GM19239 (cell line): ENCODE measurements at regions not wholly inside any gene's neighbourhood (a gene's known extent, or its start where the extent isn't known, plus 50 kb on each side); places are given as distances from the start of the nearest gene placed in this dataset.

ENCODE experiments used
- DNase-seq: peaks from one replicate; pipeline ENCODE4 v3.0.0; 2011; ENCODE audit warnings: low spot score; ENCODE audit not compliant: insufficient read length
- FAIRE-seq: peaks from 2 replicates; lab custom pipeline; 2011; peaks lifted over from hg19 to GRCh38; lab: Jason Lieb, UNC

DNA sequence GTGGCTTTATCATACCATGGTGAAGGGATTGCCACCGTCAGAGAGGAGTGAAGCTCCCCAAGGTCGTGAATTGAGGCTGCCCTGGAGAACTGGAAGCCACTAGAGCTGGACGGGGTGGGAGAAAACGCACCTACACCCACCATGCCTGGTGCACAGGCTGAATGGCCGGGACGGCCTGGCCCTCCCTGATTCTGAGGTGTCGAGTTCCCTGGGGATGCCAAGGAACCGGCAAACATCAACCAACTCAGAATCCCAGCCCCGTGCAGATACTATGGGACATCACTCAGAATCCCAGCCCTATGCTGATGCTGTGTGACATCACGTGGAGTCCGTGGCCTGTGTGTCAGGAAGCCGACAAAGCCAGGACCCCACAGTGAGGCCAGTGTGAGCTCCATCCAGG lies 650.0 kb downstream of the BRD1 start:
- DNase-seq: no peak
- no peak for FAIRE-seq

DNA sequence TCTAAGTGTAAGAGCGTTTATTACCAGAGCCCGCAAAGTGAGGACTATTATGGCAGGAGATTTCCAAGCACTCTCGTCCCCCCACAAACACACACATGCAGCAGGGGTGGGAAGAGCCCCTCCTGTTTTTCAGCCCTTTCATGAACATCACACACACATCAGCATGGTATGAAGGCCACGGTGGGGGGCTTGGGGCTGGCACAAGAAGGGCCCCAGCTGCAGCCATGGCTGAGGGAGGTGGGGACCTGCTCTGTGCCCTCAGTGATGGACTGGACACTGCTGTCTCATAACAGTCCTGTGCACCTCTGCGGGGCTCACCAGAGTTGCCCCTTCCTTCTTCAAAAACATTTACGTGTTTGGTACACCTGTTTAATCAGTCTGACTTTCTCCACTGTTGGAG lies 650.7 kb downstream of the BRD1 start:
- no peak for FAIRE-seq
- no peak for DNase-seq

DNA sequence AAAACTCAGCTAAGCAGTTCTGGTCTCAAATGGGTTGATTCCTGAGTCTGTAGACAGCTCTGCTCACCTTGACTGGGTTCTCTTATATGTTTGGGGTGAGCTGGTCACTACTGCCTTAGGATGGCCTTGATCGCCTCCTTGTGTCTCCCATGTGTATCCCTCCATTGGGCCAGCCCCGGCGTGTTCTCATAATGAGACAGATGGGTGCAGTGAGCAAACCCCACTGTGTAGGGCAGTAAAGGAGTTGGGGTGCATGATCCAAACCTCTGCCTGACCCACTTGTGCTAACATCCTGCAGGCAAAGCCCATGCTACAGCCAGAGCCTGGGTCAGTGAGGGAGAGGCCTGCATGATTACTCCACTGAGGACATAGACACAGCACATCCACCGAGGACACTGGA lies 657.6 kb downstream of the BRD1 start:
- FAIRE-seq (no peak), DNase-seq (no peak)

DNA sequence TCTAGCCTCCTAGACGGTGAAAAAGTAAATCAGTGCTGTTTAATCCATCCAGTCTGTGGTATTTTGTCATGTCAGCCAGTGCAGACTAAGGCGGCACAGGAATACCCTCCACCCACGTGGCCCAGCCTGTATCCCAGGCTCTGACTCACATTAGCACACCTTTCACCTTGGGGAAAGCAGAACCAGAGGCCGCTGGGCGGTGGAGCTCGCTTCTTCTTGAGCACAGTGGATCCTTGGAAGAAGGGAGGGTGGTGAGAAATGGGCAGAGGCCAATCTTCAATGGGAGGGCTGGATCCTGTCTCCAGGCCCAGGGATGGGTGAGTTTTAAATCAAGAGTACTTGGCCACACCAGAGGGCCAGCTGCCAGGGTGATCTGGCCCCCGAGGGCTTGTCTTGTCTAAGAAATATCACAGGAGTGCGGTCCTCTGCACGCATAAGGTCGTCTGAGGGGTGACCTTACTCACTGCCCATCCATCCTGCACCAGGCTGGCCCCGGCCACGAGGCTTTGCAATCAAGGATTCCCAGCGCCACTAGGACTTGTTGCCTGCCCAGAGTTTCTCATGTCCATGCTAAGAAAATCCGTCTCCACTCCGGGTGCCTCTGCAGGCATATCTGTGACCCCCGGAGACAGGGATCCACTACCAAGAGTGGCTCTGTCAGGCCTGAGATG lies 658.5 kb downstream of the BRD1 start:
- no peak for FAIRE-seq
- no peak for DNase-seq

DNA sequence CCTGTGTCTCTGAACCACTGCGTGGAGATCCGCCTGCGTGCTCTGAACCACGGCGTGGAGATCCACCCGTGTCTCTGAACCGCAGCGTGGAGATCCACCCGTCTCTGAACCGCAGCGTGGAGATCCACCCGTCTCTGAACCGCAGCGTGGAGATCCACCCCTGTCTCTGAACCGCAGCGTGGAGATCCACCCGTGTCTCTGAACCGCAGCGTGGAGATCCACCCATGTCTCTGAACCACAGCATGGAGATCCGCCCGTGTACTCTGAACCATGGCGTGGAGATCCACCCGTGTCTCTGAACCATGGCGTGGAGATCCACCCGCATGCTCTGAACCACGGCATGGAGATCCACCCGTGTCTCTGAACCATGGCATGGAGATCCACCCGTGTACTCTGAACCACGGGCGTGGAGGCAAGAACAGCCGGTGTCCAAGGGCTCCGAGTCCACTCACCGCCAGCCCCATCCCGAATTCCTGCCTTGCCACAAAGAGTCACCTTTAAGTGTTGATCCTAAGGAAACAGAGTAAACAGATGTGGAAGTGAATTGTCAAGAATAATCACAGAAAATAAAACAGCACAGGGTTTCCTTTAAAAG lies 659.4 kb downstream of the BRD1 start:
- FAIRE-seq (no peak), DNase-seq (no peak)

DNA sequence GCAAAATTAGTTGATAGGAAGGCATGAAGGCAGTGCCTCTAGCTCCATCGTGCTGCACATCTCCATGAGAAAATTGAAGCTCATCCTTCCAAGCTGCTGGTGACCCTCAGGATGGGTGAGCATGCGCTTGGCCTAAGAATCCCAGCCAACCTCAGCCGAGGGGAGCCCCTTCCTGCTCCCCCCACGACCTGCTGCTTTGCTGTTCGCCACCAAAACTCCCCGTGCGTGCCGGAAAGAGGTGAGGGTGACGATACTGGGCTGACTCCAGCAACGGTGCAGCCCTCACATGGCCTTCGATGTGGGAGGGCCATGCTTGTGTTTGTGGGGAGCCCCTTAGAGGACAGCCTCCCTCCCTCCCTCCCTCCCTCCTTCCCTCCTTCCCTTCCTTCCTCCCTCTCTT lies 660.9 kb downstream of the BRD1 start:
- FAIRE-seq (no peak), DNase-seq (no peak)

DNA sequence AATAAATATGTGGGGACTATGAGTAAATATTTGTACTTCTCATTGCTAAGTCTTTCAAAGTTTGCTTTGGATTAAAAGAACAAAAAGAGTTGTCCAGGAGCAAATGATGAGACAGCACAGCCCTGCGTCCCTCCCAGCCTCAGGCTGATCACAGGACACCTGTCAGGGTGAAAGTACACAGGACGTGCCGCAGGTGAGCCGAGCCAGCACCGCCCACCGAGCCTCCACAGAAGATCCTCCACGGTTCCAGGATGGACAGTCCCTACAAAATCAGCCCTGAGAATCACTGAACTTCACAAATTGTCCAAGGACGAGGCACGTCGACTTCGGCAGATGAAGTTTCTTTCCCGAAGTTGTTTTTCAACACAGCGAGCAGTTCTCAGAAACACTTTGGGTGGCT lies 661.5 kb downstream of the BRD1 start:
- FAIRE-seq: no peak
- DNase-seq: no peak

DNA sequence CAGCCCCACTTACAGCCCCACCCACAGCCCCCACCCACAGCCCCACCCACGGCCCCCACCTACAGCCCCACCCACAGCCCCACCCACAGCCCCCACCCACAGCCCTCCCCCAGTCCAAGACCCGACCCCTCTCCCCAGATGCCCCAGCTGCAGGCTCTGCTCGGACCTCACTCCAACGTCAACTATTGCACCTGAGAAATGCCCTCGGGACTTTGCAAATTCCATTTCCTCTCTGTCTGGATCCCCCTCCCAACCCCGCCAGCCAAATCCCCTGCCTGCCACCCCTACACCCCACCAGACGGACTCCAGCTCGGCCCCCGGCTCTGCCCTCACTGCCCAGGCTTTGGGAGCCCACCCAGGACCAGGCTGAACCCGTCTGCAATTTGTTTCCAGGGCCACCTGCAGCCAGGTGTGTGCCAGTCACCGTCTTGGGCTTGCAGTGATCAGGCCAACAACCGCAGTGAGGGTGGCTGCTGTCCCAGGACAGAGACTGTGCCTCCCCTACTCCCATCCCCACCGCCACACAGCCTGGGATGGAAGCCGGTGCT lies 662.8 kb downstream of the BRD1 start:
- FAIRE-seq: no peak
- no peak for DNase-seq

DNA sequence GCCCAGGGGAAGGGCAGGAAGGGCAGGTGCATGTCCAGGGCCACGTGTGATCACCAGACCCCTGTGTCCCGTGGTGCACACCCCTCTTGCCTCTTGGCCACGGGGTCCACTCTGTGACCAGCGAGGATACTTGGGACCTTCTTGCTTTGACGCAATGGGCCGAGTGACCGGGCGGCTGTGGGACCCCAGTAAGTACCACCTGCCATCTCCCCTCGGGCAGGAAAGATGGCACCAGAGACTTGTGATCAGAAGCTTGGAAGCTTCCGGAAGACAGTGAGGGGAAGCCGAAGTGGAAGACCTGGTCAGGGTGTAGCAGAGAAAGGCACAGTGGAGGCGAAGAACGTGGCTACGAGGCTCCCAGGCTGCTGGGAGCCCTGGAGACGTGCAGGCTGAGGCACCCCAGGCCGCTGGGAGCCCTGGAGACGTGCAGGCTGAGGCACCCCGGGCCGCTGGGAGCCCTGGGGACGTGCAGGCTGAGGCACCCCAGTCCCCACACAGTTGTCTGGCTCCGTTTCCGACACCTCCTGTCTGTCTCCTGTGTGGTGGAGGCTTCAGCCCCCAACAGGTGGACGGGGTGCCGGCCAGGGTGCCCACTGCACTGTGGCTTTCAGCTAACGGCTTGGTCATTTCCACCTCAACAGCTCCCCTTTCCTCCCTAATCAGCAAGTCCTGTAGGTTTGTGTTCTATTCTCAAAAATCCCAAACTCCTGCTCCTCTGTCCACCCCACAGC lies 663.5 kb downstream of the BRD1 start:
- no peak for FAIRE-seq
- DNase-seq: no peak

DNA sequence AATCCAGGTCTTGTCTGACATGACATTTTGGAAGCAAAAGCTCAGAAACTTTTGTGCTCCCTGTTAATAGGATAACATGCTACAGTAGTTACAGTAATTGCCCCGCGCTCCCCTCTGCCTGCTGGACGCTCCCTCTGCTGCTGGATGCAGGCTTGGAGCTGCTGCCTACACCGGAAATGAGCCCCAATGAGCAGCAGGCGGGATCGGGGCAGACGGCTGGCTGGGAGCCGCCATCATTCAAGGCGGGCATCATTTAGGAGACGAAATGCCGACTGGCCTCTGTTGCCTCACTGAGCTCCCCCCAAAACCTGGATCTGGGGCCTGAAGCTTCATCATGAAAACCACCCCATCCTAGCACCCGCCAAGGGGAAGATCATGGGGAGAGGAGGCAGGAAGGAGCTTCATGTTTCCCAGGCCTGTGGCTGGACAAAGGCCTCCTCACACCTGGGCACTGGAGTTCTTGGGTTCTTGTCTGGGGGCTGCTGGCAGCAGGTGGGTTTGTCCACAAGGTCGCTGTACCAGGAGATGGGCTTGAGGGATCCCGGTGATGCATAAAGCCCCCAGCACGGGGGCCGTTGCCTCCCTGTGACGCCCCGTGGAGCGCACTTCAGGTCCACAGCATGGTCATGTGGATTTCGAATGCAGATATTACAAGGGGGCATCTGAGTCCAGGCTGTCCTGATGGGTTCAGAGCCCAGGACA lies 664.3 kb downstream of the BRD1 start:
- no peak for DNase-seq
- FAIRE-seq: no peak

DNA sequence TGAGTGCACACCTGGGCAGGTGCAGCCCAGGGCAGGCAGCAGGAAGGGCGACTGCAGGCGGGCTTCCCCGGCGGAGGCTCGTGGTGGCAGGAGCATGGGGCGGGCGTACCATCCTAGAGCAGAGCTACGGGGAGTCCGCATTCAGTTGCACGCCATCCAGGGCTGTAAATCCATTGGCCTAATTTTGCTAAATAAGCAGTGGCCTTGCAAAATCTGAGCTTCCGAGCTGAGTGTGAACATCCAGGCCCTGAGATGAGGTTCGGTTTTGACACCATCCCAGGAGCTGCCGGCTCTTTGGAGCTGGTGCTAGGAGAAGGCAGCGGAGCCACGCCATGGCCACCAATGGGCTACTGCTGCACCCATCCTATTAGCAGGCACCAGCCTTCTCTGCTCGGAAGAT lies 664.8 kb downstream of the BRD1 start:
- no peak for FAIRE-seq
- no peak for DNase-seq

DNA sequence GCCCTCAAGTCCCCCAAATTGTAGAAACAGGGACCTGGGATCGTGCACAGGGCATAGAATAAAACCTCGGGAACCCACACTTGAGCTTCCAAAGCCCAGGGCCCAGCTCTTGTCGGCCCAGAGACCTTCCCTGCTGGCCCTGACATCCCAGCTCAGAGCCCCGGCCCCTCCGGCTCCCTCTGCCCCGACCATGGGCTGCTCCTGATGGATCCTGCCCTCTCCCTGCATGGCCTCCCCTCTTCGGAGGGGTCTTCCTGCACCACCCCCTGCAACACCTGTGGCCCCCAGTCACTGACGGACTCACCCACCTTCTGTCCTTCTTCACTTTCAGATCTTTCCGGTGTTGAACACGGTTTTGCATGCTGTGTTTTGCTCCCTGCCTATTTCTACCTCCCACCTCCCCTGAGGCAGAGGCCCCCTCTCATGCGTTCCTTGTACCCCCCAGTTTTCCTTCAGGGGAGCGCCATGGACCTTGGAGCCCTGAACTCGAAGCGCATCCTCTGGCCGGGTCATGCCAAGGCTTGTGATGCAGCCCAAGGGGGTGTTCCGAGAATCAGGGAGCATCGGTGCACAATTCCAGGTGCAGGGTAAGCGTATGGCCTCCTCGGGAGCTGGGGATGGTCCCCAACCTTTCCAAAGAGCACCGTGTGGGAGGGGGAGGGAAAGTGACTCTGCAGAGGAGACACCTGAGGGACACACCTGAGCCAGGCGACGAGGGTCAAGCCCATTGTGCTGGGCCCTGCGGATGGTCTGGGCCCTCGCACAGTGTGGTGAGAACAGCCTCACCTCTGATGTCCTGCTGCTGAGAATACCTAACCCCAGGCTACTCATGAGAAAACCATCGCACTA lies 666.4 kb downstream of the BRD1 start:
- FAIRE-seq (no peak), DNase-seq (no peak)

DNA sequence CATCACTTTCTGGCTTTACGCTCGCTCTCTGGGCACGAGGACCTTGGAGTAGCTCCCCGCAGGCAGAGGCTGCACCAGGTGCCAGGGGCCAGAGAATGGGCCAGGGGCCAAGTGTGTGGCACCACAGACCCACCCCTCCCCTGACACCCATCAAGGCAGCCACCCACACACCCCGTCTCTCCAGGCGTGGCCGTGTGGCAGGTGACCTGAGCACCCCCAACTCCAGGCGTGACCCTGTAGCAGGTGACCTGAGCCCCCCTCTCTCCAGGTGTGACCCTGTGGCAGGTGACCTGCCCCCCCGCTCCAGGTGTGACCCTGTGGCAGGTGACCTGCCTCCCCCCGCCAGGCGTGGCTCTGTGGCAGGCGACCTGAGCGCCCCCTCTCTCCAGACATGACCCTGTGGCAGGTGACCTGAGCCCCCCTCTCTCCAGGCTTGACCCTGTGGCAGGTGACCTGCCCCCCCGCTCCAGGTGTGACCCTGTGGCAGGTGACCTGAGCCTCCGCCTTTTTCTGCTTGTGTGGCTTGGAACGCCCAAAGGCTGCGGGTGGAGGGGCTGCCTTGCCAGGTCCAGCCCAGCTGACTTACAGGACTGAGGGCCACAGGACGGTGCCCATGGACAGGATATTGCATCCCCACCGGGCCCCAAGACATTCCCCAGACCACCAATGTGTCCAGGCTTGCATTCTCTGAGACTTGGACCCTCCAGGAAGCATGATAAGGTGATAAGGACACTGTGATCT lies 667.2 kb downstream of the BRD1 start:
- DNase-seq (no peak), FAIRE-seq (no peak)

DNA sequence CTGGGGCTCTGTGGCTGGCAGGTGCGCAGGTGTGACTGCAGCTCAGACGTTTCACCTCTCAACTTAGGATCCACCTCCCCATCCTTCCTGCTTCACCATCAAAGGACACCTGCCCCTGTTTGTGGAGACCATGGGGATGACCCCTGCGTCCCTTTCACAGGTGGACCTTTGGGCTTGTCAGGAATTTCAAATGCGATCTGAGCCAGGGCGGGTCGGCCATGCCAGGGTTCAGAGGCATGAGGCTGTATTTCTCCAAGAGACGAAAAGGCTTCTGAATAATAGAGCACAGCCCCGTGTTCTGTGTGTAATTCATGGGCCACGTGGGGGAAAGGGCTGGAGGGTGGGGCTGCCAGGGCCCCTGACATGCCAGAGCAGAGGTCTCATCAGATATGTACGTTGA lies 668.0 kb downstream of the BRD1 start:
- DNase-seq (no peak), FAIRE-seq (no peak)

DNA sequence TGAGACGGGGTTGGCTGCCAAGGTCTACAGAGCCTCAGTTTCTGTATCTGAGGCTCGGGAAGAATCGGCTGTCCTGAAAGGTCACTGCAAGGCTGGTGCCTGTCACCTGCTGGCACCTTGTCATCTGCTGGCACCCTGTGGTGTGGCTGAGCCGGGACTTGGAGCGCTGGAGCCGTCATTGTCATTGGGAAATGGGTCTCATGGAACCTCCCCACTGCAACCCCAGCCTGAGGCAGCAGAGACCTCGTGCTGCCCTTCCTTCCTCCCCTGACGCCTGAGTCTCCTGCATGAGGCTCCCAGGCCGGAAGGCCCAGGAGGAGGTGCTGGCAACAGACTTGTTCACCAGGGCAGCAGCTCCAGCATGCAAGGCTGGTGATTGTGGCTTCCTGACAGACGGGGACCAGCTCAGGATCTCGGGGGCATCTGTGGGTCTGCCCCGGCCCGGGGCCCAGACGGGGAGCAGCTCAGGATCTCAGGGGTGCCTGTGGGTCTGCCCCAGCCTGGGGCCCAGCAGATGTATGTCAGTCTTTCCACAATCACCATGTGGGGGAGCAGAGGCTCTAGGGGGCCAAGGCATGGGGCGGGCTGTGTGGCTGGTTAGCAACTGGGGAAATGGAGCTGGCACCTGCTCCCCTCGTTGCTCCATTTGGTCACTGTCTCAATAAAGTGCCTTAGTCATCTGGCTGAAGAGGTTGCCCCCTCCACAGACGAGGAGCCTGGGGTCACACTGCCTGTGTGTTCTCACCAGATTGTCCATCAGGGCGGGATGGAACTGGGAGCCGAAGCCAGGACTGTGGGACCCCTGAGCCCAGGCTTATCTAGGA lies 668.7 kb downstream of the BRD1 start:
- DNase-seq: no peak
- FAIRE-seq: no peak

DNA sequence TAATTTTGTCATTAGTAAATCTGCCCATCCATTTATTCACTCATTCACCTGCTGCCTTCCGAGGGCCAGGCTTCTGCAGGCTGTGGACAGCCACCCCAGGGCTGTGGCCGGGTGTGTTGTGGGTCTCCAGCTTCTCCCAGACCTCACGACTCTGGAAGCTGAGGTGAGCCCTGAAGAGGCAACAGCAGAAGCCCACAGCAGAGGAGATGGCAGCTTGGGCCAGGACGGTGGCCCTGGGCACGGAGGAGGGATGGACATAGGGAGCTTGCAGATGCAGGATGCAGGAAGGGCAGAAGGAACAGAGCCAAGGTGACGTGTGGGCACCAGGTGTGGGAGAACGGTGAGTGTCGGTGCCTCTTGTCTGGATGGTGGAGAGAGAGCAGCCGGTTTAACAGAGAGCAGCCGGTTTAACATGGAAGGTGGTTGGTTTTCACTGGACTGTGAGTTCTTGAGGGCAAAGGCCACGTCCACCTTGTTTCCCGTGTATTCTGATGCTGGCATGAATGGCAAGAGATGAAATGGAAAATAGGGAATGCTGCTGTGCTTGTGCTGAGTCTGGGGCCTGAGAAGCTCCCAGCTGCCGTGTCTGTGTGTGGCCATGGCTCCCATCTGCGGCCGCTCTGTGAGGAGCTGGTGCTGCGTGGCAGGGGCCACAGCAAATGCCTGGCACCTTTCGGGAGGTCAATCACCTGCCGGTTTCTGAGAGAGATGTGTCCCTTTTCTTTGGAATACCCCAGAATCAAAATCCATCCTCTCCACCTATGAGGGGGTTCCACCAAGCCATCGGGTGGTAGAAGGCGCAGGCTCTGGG lies 669.9 kb downstream of the BRD1 start:
- no peak for FAIRE-seq

DNA sequence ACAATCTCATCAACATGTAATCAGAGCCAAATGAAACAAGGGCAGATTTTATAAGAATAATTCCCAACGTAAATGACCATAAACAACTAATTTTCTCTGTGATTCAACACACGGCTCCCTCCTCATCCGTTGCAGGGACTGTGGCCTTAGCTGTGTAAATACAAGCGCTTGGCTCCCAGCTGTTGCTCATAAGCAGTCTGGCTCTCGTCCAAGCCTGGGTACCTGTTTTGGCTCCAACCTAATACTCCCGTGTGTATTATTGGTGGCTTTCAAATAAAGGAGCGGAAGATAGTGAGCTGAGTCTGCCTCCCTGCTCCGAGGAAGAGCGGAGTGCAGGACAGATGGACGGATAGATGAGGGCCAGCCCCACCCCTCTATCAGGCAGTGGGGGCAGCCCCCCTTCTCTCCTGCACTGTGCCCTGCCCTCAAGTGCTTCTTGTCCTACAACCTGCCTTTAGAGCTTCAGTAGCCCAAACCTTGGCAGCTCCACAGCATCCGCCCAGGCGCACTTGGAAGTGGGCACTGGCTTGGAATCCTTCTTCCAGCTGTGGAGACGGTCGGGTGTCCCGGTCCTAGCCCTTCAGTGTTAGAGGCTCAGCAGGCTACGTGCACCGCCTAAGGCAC lies 670.9 kb downstream of the BRD1 start:
- FAIRE-seq (no peak), DNase-seq (no peak)

More for the DNA sequence above, 669.9 kb downstream of the BRD1 start:
- no peak for DNase-seq
